H9 (cell line): ENCODE measurements at regions not wholly inside any gene's neighbourhood (a gene's known extent, or its start where the extent isn't known, plus 50 kb on each side); places are given as distances from the start of the nearest gene placed in this dataset.

Source experiments
- DNase-seq: peaks from one replicate; pipeline ENCODE4 v3.0.0-alpha.2; 2017
- H2AFZ ChIP-seq: one replicate; pipeline ENCODE4 v1.6.1; 2013; ENCODE audit warnings: mild to moderate bottlenecking, low read length, control low read depth, moderate library complexity
- H2AK5ac ChIP-seq: 2 replicates; pipeline ENCODE4 v1.6.1; 2013; ENCODE audit warnings: low read length, control low read depth, mixed read lengths; ENCODE audit not compliant: insufficient read length
- H2BK120ac ChIP-seq: one replicate; pipeline ENCODE4 v1.6.1; 2013; ENCODE audit warnings: low read depth, mild to moderate bottlenecking, low read length, control low read depth, inconsistent platforms; ENCODE audit not compliant: poor library complexity, severe bottlenecking
- H2BK12ac ChIP-seq: 2 replicates; pipeline ENCODE4 v1.6.1; 2013; ENCODE audit warnings: low read length, control low read depth, mixed read lengths, low read depth; ENCODE audit not compliant: insufficient read length
- H2BK15ac ChIP-seq: 2 replicates; pipeline ENCODE4 v1.6.1; 2013; ENCODE audit warnings: low read depth, low read length, control low read depth
- H2BK20ac ChIP-seq: one replicate; pipeline ENCODE4 v1.6.1; 2013; ENCODE audit warnings: low read depth, mild to moderate bottlenecking, low read length, control low read depth, inconsistent platforms; ENCODE audit not compliant: poor library complexity, severe bottlenecking
- H2BK5ac ChIP-seq: 2 replicates; pipeline ENCODE4 v1.6.1; 2013; ENCODE audit warnings: low read length, control low read depth, mixed read lengths; ENCODE audit not compliant: insufficient read length
- H3K14ac ChIP-seq: 2 replicates; pipeline ENCODE4 v1.6.1; 2013; ENCODE audit warnings: low read length, control low read depth; ENCODE audit not compliant: insufficient read depth
- H3K18ac ChIP-seq: 2 replicates; pipeline ENCODE4 v1.6.1; 2013; ENCODE audit warnings: low read depth, mild to moderate bottlenecking, mixed read lengths, low read length, control low read depth; ENCODE audit not compliant: insufficient read length
- H3K23ac ChIP-seq: 2 replicates; pipeline ENCODE4 v1.6.1; 2013; ENCODE audit warnings: low read length, control low read depth, mixed read lengths, low read depth; ENCODE audit not compliant: insufficient read length
- H3K23me2 ChIP-seq: 2 replicates; pipeline ENCODE4 v1.6.1; 2013; ENCODE audit warnings: low read depth, mild to moderate bottlenecking, mixed read lengths, low read length, control low read depth; ENCODE audit not compliant: insufficient read length, poor library complexity, severe bottlenecking
- H3K27ac ChIP-seq: 2 replicates; pipeline ENCODE4 v1.5.1; 2013; ENCODE audit warnings: low read length, control low read depth, mixed read lengths, low read depth; ENCODE audit not compliant: insufficient read length
- H3K27me3 ChIP-seq: 2 replicates; pipeline ENCODE4 v1.6.1; 2013; ENCODE audit warnings: low read length, control low read depth, inconsistent platforms; ENCODE audit not compliant: insufficient read depth
- H3K4ac ChIP-seq: 2 replicates; pipeline ENCODE4 v1.6.1; 2013; ENCODE audit warnings: low read depth, mild to moderate bottlenecking, control low read depth, inconsistent platforms, low read length, moderate library complexity
- H3K4me1 ChIP-seq: 2 replicates; pipeline ENCODE4 v1.6.1; 2013; ENCODE audit warnings: low read length, control low read depth, inconsistent platforms; ENCODE audit not compliant: insufficient read depth
- H3K4me2 ChIP-seq: 2 replicates; pipeline ENCODE4 v1.6.1; 2013; ENCODE audit warnings: low read length, control low read depth, mixed read lengths; ENCODE audit not compliant: insufficient read length, insufficient read depth
- H3K56ac ChIP-seq: 2 replicates; pipeline ENCODE4 v1.6.1; 2013; ENCODE audit warnings: low read depth, mild to moderate bottlenecking, mixed read lengths, low read length, control low read depth; ENCODE audit not compliant: insufficient read length
- H3K79me1 ChIP-seq: 2 replicates; pipeline ENCODE4 v1.6.1; 2013; ENCODE audit warnings: low read depth, mild to moderate bottlenecking, moderate library complexity, low read length, control low read depth, inconsistent platforms; ENCODE audit not compliant: insufficient read depth, poor library complexity, severe bottlenecking
- H3K79me2 ChIP-seq: 2 replicates; pipeline ENCODE4 v1.6.1; 2013; ENCODE audit warnings: low read length, control low read depth, inconsistent platforms; ENCODE audit not compliant: insufficient read depth
- H3K9ac ChIP-seq: 2 replicates; pipeline ENCODE4 v1.6.1; 2013; ENCODE audit warnings: low read length, control low read depth, mixed read lengths; ENCODE audit not compliant: insufficient read length; ENCODE audit errors: extremely low read depth
- H3K9me3 ChIP-seq: one replicate; pipeline ENCODE4 v1.6.1; 2013; ENCODE audit warnings: low read depth, low read length, inconsistent platforms; ENCODE audit not compliant: control insufficient read depth
- H3T11ph ChIP-seq: one replicate; pipeline ENCODE4 v1.6.1; 2013; ENCODE audit warnings: mild to moderate bottlenecking, low read length, control low read depth, inconsistent platforms
- H4K20me1 ChIP-seq: one replicate; pipeline ENCODE4 v1.6.1; 2013; ENCODE audit not compliant: control insufficient read depth, insufficient read length, insufficient read depth
- H4K5ac ChIP-seq: 2 replicates; pipeline ENCODE4 v1.6.1; 2013; ENCODE audit warnings: low read depth, mild to moderate bottlenecking, mixed read lengths, low read length, control low read depth; ENCODE audit not compliant: insufficient read length
- H4K8ac ChIP-seq: replicated peaks from 2 replicates; pipeline ENCODE4 v1.6.1; 2013; ENCODE audit warnings: low read length, control low read depth, mixed read lengths, low read depth; ENCODE audit not compliant: insufficient read length
- H4K91ac ChIP-seq: 2 replicates; pipeline ENCODE4 v1.6.1; 2013; ENCODE audit warnings: low read depth, mild to moderate bottlenecking, moderate library complexity, mixed read lengths, low read length, control low read depth; ENCODE audit not compliant: insufficient read length
- H3K27ac Mint-ChIP-seq, 3 experiments: 2 replicates in 2 of 3; 3 replicates in 1 of 3; pipeline ENCODE4 v1.8.0; 2020 to 2021; ENCODE audit warnings: mixed read lengths in 3 of 3, mild to moderate bottlenecking in 1 of 3, moderate library complexity in 1 of 3
- H3K27me3 Mint-ChIP-seq: 2 replicates; pipeline ENCODE4 v1.8.0; 2021; ENCODE audit warnings: low read depth, mild to moderate bottlenecking, moderate library complexity, mixed read lengths
- H3K36me3 Mint-ChIP-seq, 3 experiments: 2 replicates in 2 of 3; 3 replicates in 1 of 3; pipeline ENCODE4 v1.8.0; 2020 to 2021; ENCODE audit warnings: low read depth in 3 of 3, mixed read lengths in 3 of 3; ENCODE audit not compliant: insufficient read depth in 1 of 3
- H3K4me1 Mint-ChIP-seq, 2 experiments: 2 replicates each; pipeline ENCODE4 v1.8.0; 2020; ENCODE audit warnings: mixed read lengths in 2 of 2
- H3K4me3 Mint-ChIP-seq, 2 experiments: 2 replicates in 1 of 2; 3 replicates in 1 of 2; pipeline ENCODE4 v1.8.0; 2020 to 2021; ENCODE audit warnings: mild to moderate bottlenecking in 2 of 2, mixed read lengths in 2 of 2, moderate library complexity in 1 of 2
- H3K9me3 Mint-ChIP-seq, 2 experiments: 2 replicates in 1 of 2; 3 replicates in 1 of 2; pipeline ENCODE4 v1.8.0; 2020; ENCODE audit warnings: mild to moderate bottlenecking in 2 of 2, mixed read lengths in 2 of 2, moderate library complexity in 1 of 2
- WGBS: extraction: QIAGEN DNeasy Blood & Tissue Kit; methylation state at CpG from one replicate; pipeline ENCODE4 v1.1.7; 2013; ENCODE audit warnings: missing lambda C conversion rate, low lambda C conversion rate, mixed read lengths; ENCODE audit not compliant: insufficient read length; ENCODE audit errors: extremely low coverage; 5-methylcytosine and 5-hydroxymethylcytosine counted together
- TF ChIP-seq, protein P1 (sequence below): fragments of 200-600 bp; sonication (generic); conservative IDR thresholded peaks from 3 replicates; pipeline ENCODE4 v1.8.0; 2021; ENCODE audit warnings: antibody characterized with exemption, mild to moderate bottlenecking

DNA sequence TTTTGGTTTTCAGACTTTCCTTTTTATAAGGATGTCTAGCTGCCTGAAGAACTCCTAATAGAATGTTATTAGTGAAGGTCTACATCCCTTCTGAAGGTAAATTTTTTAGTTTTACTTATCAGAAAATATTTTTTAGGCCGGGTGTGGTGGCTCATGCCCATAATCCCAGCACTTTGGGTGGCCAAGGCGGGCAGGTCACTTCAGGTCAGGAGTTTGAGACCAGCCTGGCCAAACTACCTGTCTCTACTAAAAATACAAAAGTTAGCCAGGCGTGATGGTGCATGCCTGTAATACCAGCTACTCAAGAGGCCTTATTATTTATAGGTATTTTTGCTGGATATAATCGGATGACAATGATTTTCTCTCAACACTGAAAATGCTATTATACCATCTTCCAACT lies 181.9 kb upstream of the KCNK2 start:
- Histone ChIP-seq H3K79me2 (no peaks in the 10 kb centered on the region), H3K27me3 (no peaks in the 10 kb centered on the region), H4K5ac (no peak overlapping the region), H3K56ac (no peak overlapping the region), H3K4ac (no peak overlapping the region), H2BK15ac (no peak overlapping the region), H2BK20ac (no peak overlapping the region), H4K91ac (no peak overlapping the region), H2BK120ac (no peak overlapping the region), H3K23ac (no peak overlapping the region), H3K9me3 (no peaks in the 10 kb centered on the region), H2BK5ac (no peak overlapping the region), H4K20me1 (no peaks in the 10 kb centered on the region), H2AFZ (no peak overlapping the region), H3K4me2 (no peak overlapping the region), H3K4me1 (no peaks in the 10 kb centered on the region), H3K14ac (no peak overlapping the region), H3K18ac (no peak overlapping the region), H3K27ac (no peak overlapping the region), H3K23me2 (no peaks in the 10 kb centered on the region), H2AK5ac (no peak overlapping the region), H4K8ac (no peak overlapping the region), H3T11ph (no peak overlapping the region), H3K79me1 (no peaks in the 10 kb centered on the region), H3K9ac (no peak overlapping the region), H2BK12ac (no peak overlapping the region)
- no peaks in the 10 kb centered on the region for H3K9me3 Mint-ChIP-seq
- no peaks in the 10 kb centered on the region for H3K36me3 Mint-ChIP-seq
- no peak for DNase-seq
- TF ChIP-seq, protein P1, sequence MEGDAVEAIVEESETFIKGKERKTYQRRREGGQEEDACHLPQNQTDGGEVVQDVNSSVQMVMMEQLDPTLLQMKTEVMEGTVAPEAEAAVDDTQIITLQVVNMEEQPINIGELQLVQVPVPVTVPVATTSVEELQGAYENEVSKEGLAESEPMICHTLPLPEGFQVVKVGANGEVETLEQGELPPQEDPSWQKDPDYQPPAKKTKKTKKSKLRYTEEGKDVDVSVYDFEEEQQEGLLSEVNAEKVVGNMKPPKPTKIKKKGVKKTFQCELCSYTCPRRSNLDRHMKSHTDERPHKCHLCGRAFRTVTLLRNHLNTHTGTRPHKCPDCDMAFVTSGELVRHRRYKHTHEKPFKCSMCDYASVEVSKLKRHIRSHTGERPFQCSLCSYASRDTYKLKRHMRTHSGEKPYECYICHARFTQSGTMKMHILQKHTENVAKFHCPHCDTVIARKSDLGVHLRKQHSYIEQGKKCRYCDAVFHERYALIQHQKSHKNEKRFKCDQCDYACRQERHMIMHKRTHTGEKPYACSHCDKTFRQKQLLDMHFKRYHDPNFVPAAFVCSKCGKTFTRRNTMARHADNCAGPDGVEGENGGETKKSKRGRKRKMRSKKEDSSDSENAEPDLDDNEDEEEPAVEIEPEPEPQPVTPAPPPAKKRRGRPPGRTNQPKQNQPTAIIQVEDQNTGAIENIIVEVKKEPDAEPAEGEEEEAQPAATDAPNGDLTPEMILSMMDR = no peak
- no peak overlapping the region for H3K4me3 Mint-ChIP-seq
- no peak overlapping the region; a peak in 1 of 7 replicates for H3K27ac Mint-ChIP-seq
- no peaks in the 10 kb centered on the region for H3K27me3 Mint-ChIP-seq
- H3K4me1 Mint-ChIP-seq = peaks cover 2 to 7% of the 10 kb centered on the region in 2 experiments; a peak in 2 of 4 replicates
- WGBS = no CpG with 5 or more reads among the region's 4 CpGs
